GM23338 (cell line): ENCODE measurements at regions not wholly inside any gene's neighbourhood (a gene's known extent, or its start where the extent isn't known, plus 50 kb on each side); places are given as distances from the start of the nearest gene placed in this dataset.

Experiments used
- ATAC-seq: fragments of 200-7000 bp; cut with Tn5 transposase; 3 replicates; pipeline ENCODE4 v1.9.1; 2020
- DNase-seq: peaks from one replicate; pipeline ENCODE4 v3.0.0-alpha.2; 2015; ENCODE audit warnings: low spot score
- H2AFZ ChIP-seq: fragments of 200-600 bp; sonication (generic); 2 replicates; pipeline ENCODE4 v1.8.0; 2016; ENCODE audit warnings: antibody characterized with exemption, mild to moderate bottlenecking, moderate library complexity
- H3F3A ChIP-seq: fragments of 200-600 bp; sonication (generic); replicated peaks from 2 replicates; pipeline ENCODE4 v1.8.0; 2017; ENCODE audit warnings: antibody characterized with exemption, mixed run types, low read depth
- H3K27ac ChIP-seq: fragments of 200-600 bp; sonication (generic); 2 replicates; pipeline ENCODE4 v1.6.1; 2016; ENCODE audit warnings: low read depth
- H3K27me3 ChIP-seq: fragments of 200-600 bp; sonication (generic); 2 replicates; pipeline ENCODE4 v1.8.0; 2016; ENCODE audit warnings: mild to moderate bottlenecking, mixed run types, moderate library complexity; ENCODE audit not compliant: insufficient read depth
- H3K36me3 ChIP-seq: fragments of 200-600 bp; sonication (generic); 2 replicates; pipeline ENCODE4 v1.8.0; 2016; ENCODE audit warnings: mild to moderate bottlenecking; ENCODE audit not compliant: insufficient read depth
- H3K4me1 ChIP-seq: fragments of 200-600 bp; sonication (generic); 2 replicates; pipeline ENCODE4 v1.8.0; 2016; ENCODE audit warnings: mild to moderate bottlenecking, moderate library complexity; ENCODE audit not compliant: insufficient read depth
- H3K4me2 ChIP-seq: fragments of 200-600 bp; sonication (generic); 2 replicates; pipeline ENCODE4 v1.7.1; 2017; ENCODE audit warnings: mixed run types
- H3K4me3 ChIP-seq: fragments of 200-600 bp; sonication (generic); 2 replicates; pipeline ENCODE4 v1.6.1; 2016; ENCODE audit warnings: mixed run types
- H3K79me2 ChIP-seq: fragments of 200-600 bp; sonication (generic); replicated peaks from 2 replicates; pipeline ENCODE4 v1.8.0; 2017; ENCODE audit warnings: mild to moderate bottlenecking; ENCODE audit not compliant: insufficient read depth
- H3K9me2 ChIP-seq: fragments of 200-600 bp; sonication (generic); 2 replicates; pipeline ENCODE4 v1.8.0; 2017; ENCODE audit not compliant: insufficient read depth
- H4K20me1 ChIP-seq: fragments of 200-600 bp; sonication (generic); replicated peaks from 2 replicates; pipeline ENCODE4 v1.8.0; 2017; ENCODE audit warnings: mild to moderate bottlenecking; ENCODE audit not compliant: insufficient read depth
- H3K27ac Mint-ChIP-seq: 2 replicates; pipeline ENCODE4 v1.8.0; 2020; ENCODE audit warnings: inconsistent platforms, mild to moderate bottlenecking, moderate library complexity, mixed read lengths
- H3K27me3 Mint-ChIP-seq: 3 replicates; pipeline ENCODE4 v1.8.0; 2022; ENCODE audit warnings: low read depth, mild to moderate bottlenecking, moderate library complexity, mixed read lengths, inconsistent platforms; ENCODE audit not compliant: insufficient read depth, poor library complexity
- H3K36me3 Mint-ChIP-seq: 3 replicates; pipeline ENCODE4 v1.8.0; 2021; ENCODE audit warnings: low read depth, mild to moderate bottlenecking, inconsistent platforms, moderate library complexity, mixed read lengths
- H3K4me1 Mint-ChIP-seq: 3 replicates; pipeline ENCODE4 v1.8.0; 2020; ENCODE audit warnings: mild to moderate bottlenecking, inconsistent platforms, mixed read lengths
- H3K4me3 Mint-ChIP-seq: 3 replicates; pipeline ENCODE4 v1.8.0; 2021; ENCODE audit warnings: moderate library complexity, mild to moderate bottlenecking, inconsistent platforms, mixed read lengths
- H3K9me3 Mint-ChIP-seq: 3 replicates; pipeline ENCODE4 v1.8.0; 2020; ENCODE audit warnings: moderate library complexity, mild to moderate bottlenecking, inconsistent platforms, mixed read lengths
- CREB1 ChIP-seq: fragments of 250-450 bp; sonication (Bioruptor Pico); IDR thresholded peaks from 2 replicates; pipeline ENCODE4 v1.5.0; 2020; ENCODE audit warnings: low read depth, mild to moderate bottlenecking, moderate library complexity
- EZH2 ChIP-seq: fragments of 200-600 bp; sonication (generic); IDR thresholded peaks from one replicate; pipeline ENCODE4 v1.8.0; 2017; ENCODE audit warnings: antibody characterized with exemption, mild to moderate bottlenecking, low read depth; ENCODE audit not compliant: unreplicated experiment
- EZH2phosphoT487 ChIP-seq: fragments of 200-600 bp; sonication (generic); IDR thresholded peaks from one replicate; pipeline ENCODE4 v1.8.1; 2018; ENCODE audit warnings: antibody characterized with exemption; ENCODE audit not compliant: unreplicated experiment
- JUNB ChIP-seq: IDR thresholded peaks from one replicate; pipeline ENCODE4 v1.6.1; 2016; ENCODE audit warnings: antibody characterized with exemption; ENCODE audit not compliant: unreplicated experiment
- NANOG ChIP-seq: IDR thresholded peaks from 2 replicates; pipeline ENCODE4 v1.6.1; 2016; ENCODE audit warnings: antibody characterized with exemption, borderline replicate concordance
- POLR2AphosphoS5 ChIP-seq: IDR thresholded peaks from 2 replicates; pipeline ENCODE4 v1.6.1; 2016; ENCODE audit warnings: antibody characterized with exemption, low read depth
- STAT1 ChIP-seq: IDR thresholded peaks from one replicate; pipeline ENCODE4 v1.6.1; 2016; ENCODE audit warnings: antibody characterized with exemption; ENCODE audit not compliant: unreplicated experiment
- ZNF114 ChIP-seq: fragments of 250-450 bp; sonication (Bioruptor Pico); IDR thresholded peaks from 2 replicates; pipeline ENCODE4 v1.5.0; 2020; ENCODE audit warnings: mild to moderate bottlenecking, moderate library complexity
- ZNF331 ChIP-seq: fragments of 250-450 bp; sonication (Bioruptor Pico); IDR thresholded peaks from 2 replicates; pipeline ENCODE4 v1.5.0; 2020; ENCODE audit warnings: low read depth, mild to moderate bottlenecking, moderate library complexity
- TF ChIP-seq, protein P1 (sequence below), 2 experiments: fragments of 200-600 bp in 1 of 2; sonication (generic) in 1 of 2; conservative IDR thresholded peaks; 2 replicates each; pipeline versions ENCODE4 v1.5.1 to v1.6.1; 2016 to 2017; ENCODE audit warnings: antibody characterized with exemption in 2 of 2, low read depth in 2 of 2, mild to moderate bottlenecking in 2 of 2, moderate library complexity in 1 of 2
- TF ChIP-seq, protein P2 (sequence below): fragments of 250-450 bp; sonication (Bioruptor Pico); IDR thresholded peaks from 2 replicates; pipeline ENCODE4 v1.5.0; 2020; ENCODE audit warnings: mild to moderate bottlenecking, moderate library complexity
- TF ChIP-seq, protein P3 (sequence below): IDR thresholded peaks from 2 replicates; pipeline ENCODE4 v1.6.1; 2016; ENCODE audit warnings: antibody characterized with exemption
- TF ChIP-seq, protein P4 (sequence below): IDR thresholded peaks from one replicate; pipeline ENCODE4 v1.6.1; 2018; ENCODE audit warnings: antibody characterized with exemption; ENCODE audit not compliant: unreplicated experiment

DNA sequence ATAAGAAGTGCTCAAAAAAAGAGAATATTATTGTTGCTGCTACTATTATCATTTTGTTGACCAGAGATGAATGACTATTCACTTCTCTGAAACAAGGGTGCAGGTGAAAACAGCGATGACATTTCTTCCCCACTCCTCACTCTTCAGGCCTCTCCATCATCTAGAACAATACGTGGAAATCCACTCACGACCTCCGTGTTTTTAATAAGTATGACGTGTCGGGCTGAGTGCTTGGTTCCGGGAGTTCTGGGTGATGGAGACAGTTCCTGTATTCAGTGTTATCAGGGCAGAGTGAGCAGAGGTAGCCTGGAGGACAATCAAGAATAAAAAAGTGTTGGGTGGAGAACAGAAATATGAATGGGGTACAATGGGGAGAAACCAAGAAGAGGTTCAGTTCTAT lies 130.0 kb upstream of the ZNF217 start:
- no peak overlapping the region for H3K4me3 Mint-ChIP-seq
- Histone ChIP-seq H3F3A (0 out of 2 replicates have a peak, but pooled peaks cover 2% of the 10 kb centered on the region), H3K4me3 (no peak overlapping the region), H3K36me3 (no peaks in the 10 kb centered on the region), H3K4me2 (no peak overlapping the region), H4K20me1 (no peaks in the 10 kb centered on the region), H3K27me3 (no peaks in the 10 kb centered on the region), H3K9me2 (no peaks in the 10 kb centered on the region), H2AFZ (no peak overlapping the region), H3K79me2 (no peaks in the 10 kb centered on the region), H3K27ac (no peak overlapping the region), H3K4me1 (peaks cover 3% of the 10 kb centered on the region; the same call in 1 of the 2 replicates)
- H3K36me3 Mint-ChIP-seq, result no peaks in the 10 kb centered on the region
- TF ChIP-seq POLR2AphosphoS5 (no peak), CREB1 (CRISPR knock-in tag) (no peak), EZH2phosphoT487 (no peak), ZNF331 (CRISPR knock-in tag) (no peak), STAT1 (no peak), JUNB (no peak), NANOG (no peak), EZH2 (no peak), ZNF114 (no peak)
- TF ChIP-seq, protein P1, sequence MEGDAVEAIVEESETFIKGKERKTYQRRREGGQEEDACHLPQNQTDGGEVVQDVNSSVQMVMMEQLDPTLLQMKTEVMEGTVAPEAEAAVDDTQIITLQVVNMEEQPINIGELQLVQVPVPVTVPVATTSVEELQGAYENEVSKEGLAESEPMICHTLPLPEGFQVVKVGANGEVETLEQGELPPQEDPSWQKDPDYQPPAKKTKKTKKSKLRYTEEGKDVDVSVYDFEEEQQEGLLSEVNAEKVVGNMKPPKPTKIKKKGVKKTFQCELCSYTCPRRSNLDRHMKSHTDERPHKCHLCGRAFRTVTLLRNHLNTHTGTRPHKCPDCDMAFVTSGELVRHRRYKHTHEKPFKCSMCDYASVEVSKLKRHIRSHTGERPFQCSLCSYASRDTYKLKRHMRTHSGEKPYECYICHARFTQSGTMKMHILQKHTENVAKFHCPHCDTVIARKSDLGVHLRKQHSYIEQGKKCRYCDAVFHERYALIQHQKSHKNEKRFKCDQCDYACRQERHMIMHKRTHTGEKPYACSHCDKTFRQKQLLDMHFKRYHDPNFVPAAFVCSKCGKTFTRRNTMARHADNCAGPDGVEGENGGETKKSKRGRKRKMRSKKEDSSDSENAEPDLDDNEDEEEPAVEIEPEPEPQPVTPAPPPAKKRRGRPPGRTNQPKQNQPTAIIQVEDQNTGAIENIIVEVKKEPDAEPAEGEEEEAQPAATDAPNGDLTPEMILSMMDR (conservative IDR thresholded peaks at IDR 0.05; ENCODE audit: low read depth in 2 of 2), result no peak
- TF ChIP-seq, protein P2, sequence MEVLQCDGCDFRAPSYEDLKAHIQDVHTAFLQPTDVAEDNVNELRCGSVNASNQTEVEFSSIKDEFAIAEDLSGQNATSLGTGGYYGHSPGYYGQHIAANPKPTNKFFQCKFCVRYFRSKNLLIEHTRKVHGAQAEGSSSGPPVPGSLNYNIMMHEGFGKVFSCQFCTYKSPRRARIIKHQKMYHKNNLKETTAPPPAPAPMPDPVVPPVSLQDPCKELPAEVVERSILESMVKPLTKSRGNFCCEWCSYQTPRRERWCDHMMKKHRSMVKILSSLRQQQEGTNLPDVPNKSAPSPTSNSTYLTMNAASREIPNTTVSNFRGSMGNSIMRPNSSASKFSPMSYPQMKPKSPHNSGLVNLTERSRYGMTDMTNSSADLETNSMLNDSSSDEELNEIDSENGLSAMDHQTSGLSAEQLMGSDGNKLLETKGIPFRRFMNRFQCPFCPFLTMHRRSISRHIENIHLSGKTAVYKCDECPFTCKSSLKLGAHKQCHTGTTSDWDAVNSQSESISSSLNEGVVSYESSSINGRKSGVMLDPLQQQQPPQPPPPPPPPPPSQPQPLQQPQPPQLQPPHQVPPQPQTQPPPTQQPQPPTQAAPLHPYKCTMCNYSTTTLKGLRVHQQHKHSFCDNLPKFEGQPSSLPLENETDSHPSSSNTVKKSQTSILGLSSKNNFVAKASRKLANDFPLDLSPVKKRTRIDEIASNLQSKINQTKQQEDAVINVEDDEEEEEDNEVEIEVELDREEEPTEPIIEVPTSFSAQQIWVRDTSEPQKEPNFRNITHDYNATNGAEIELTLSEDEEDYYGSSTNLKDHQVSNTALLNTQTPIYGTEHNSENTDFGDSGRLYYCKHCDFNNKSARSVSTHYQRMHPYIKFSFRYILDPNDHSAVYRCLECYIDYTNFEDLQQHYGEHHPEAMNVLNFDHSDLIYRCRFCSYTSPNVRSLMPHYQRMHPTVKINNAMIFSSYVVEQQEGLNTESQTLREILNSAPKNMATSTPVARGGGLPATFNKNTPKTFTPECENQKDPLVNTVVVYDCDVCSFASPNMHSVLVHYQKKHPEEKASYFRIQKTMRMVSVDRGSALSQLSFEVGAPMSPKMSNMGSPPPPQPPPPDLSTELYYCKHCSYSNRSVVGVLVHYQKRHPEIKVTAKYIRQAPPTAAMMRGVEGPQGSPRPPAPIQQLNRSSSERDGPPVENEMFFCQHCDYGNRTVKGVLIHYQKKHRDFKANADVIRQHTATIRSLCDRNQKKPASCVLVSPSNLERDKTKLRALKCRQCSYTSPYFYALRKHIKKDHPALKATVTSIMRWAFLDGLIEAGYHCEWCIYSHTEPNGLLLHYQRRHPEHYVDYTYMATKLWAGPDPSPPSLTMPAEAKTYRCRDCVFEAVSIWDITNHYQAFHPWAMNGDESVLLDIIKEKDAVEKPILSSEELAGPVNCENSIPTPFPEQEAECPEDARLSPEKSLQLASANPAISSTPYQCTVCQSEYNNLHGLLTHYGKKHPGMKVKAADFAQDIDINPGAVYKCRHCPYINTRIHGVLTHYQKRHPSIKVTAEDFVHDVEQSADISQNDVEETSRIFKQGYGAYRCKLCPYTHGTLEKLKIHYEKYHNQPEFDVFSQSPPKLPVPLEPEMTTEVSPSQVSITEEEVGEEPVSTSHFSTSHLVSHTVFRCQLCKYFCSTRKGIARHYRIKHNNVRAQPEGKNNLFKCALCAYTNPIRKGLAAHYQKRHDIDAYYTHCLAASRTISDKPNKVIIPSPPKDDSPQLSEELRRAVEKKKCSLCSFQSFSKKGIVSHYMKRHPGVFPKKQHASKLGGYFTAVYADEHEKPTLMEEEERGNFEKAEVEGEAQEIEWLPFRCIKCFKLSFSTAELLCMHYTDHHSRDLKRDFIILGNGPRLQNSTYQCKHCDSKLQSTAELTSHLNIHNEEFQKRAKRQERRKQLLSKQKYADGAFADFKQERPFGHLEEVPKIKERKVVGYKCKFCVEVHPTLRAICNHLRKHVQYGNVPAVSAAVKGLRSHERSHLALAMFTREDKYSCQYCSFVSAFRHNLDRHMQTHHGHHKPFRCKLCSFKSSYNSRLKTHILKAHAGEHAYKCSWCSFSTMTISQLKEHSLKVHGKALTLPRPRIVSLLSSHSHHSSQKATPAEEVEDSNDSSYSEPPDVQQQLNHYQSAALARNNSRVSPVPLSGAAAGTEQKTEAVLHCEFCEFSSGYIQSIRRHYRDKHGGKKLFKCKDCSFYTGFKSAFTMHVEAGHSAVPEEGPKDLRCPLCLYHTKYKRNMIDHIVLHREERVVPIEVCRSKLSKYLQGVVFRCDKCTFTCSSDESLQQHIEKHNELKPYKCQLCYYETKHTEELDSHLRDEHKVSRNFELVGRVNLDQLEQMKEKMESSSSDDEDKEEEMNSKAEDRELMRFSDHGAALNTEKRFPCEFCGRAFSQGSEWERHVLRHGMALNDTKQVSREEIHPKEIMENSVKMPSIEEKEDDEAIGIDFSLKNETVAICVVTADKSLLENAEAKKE (CRISPR knock-in tag), result no peak
- TF ChIP-seq, protein P3, sequence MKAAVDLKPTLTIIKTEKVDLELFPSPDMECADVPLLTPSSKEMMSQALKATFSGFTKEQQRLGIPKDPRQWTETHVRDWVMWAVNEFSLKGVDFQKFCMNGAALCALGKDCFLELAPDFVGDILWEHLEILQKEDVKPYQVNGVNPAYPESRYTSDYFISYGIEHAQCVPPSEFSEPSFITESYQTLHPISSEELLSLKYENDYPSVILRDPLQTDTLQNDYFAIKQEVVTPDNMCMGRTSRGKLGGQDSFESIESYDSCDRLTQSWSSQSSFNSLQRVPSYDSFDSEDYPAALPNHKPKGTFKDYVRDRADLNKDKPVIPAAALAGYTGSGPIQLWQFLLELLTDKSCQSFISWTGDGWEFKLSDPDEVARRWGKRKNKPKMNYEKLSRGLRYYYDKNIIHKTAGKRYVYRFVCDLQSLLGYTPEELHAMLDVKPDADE, result no peak
- TF ChIP-seq, protein P4, sequence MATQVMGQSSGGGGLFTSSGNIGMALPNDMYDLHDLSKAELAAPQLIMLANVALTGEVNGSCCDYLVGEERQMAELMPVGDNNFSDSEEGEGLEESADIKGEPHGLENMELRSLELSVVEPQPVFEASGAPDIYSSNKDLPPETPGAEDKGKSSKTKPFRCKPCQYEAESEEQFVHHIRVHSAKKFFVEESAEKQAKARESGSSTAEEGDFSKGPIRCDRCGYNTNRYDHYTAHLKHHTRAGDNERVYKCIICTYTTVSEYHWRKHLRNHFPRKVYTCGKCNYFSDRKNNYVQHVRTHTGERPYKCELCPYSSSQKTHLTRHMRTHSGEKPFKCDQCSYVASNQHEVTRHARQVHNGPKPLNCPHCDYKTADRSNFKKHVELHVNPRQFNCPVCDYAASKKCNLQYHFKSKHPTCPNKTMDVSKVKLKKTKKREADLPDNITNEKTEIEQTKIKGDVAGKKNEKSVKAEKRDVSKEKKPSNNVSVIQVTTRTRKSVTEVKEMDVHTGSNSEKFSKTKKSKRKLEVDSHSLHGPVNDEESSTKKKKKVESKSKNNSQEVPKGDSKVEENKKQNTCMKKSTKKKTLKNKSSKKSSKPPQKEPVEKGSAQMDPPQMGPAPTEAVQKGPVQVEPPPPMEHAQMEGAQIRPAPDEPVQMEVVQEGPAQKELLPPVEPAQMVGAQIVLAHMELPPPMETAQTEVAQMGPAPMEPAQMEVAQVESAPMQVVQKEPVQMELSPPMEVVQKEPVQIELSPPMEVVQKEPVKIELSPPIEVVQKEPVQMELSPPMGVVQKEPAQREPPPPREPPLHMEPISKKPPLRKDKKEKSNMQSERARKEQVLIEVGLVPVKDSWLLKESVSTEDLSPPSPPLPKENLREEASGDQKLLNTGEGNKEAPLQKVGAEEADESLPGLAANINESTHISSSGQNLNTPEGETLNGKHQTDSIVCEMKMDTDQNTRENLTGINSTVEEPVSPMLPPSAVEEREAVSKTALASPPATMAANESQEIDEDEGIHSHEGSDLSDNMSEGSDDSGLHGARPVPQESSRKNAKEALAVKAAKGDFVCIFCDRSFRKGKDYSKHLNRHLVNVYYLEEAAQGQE, result no peak
- H3K9me3 Mint-ChIP-seq, result no peaks in the 10 kb centered on the region
- peaks cover 7% of the 10 kb centered on the region; the same call in 2 of the 3 replicates for H3K4me1 Mint-ChIP-seq
- peaks cover 1% of the 10 kb centered on the region for H3K27me3 Mint-ChIP-seq
- H3K27ac Mint-ChIP-seq, result no peak overlapping the region
- no peak for ATAC-seq
- DNase-seq, result no peak
